ENCODE measurements at regions not wholly inside any gene's neighbourhood (a gene's known extent, or its start where the extent isn't known, plus 50 kb on each side); places are given as distances from the start of the nearest gene placed in this dataset.

DNA sequence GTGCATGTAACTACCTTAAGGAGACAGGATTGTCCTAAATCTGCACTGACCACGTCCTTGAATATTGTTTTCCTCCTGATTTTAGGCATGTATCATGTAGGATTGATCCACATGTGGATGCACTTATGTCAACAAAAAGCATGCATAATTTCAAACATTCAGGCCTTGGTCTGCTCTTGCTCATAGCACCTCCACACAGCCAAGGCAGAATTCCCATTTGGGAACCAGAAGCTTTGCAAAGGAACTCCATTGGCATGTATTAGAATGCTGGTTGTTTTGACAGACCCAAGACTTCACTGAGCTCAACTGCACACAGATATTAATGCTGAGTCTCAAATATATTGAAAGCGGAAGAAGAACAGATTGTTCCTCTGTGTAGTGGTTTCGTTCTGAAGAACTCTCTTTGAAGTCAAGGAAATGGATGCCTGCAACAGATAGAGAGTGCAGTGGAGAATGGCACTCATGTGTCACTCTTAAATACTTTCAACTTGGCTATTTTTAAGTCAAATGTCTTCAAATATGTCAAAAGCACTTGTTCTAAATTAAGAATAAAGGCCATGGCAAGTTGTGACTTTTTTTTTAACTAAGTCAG, 387.6 kb downstream of the LTN1 start:
- intact Hi-C loops (cut with micrococcal nuclease), result no loop called here

More for the DNA sequence above, 387.6 kb downstream of the LTN1 start:
- dilution Hi-C loops (cut with MboI; ENCODE audit: extremely low pct_ligation_motif_present, low sequenced_read_pairs), result no loop called here
- POLR2A ChIA-PET, result no interaction called here
- DNase-seq (ENCODE audit: low read depth, low spot score) (no peak), FAIRE-seq (no peak)
- H3K9me1 ChIP-seq (replicated peaks; ENCODE audit: control insufficient read depth, extremely low read depth, insufficient read depth, low read length), result no peaks in the 10 kb centered on the region
- BruUV-seq (replicated peaks), result no TSS peak
- H4K20me1 ChIP-seq (replicated peaks; ENCODE audit: control insufficient read depth, extremely low read depth, insufficient read depth, low read length), result no peaks in the 10 kb centered on the region
- TF ChIP-seq, protein P1, sequence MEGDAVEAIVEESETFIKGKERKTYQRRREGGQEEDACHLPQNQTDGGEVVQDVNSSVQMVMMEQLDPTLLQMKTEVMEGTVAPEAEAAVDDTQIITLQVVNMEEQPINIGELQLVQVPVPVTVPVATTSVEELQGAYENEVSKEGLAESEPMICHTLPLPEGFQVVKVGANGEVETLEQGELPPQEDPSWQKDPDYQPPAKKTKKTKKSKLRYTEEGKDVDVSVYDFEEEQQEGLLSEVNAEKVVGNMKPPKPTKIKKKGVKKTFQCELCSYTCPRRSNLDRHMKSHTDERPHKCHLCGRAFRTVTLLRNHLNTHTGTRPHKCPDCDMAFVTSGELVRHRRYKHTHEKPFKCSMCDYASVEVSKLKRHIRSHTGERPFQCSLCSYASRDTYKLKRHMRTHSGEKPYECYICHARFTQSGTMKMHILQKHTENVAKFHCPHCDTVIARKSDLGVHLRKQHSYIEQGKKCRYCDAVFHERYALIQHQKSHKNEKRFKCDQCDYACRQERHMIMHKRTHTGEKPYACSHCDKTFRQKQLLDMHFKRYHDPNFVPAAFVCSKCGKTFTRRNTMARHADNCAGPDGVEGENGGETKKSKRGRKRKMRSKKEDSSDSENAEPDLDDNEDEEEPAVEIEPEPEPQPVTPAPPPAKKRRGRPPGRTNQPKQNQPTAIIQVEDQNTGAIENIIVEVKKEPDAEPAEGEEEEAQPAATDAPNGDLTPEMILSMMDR (IDR thresholded peaks at IDR 0.05; ENCODE audit: extremely low read depth in 1 of 2, insufficient read depth in 1 of 2, low read depth in 1 of 2, low read length in 2 of 2), result no peak
- TF ChIP-seq EZH2 (IDR thresholded peaks at IDR 0.05; ENCODE audit: borderline replicate concordance, low read depth, low read length, severe bottlenecking), result no peak
- TF ChIP-seq POLR2AphosphoS5 (IDR thresholded peaks at IDR 0.05; ENCODE audit: insufficient read depth, low read depth, low read length), result no peak
- TF ChIP-seq GATA2 (IDR thresholded peaks at IDR 0.05; ENCODE audit: insufficient read depth, insufficient read length, low read depth, low read length), result no peak
- no peak for TF ChIP-seq JUN (IDR thresholded peaks at IDR 0.05; ENCODE audit: borderline replicate concordance, insufficient read depth, insufficient read length, low read depth)
- TF ChIP-seq, protein P2, sequence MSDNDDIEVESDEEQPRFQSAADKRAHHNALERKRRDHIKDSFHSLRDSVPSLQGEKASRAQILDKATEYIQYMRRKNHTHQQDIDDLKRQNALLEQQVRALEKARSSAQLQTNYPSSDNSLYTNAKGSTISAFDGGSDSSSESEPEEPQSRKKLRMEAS (IDR thresholded peaks at IDR 0.05; ENCODE audit: insufficient read depth, insufficient read length), result no peak
- TF ChIP-seq POLR2A (IDR thresholded peaks at IDR 0.05; ENCODE audit: low read depth, low read length), result no peak
- no peak for TF ChIP-seq FOS (IDR thresholded peaks at IDR 0.05; ENCODE audit: borderline replicate concordance, insufficient read depth, low read length)
- no peak for TF ChIP-seq MYC (IDR thresholded peaks at IDR 0.05; ENCODE audit: low read depth, low read length)
- H3K27me3 ChIP-seq (ENCODE audit: control insufficient read depth in 2 of 2, insufficient read depth in 2 of 2, low read length in 2 of 2), result no peaks in the 10 kb centered on the region
- no peak overlapping the region for H3K4me3 ChIP-seq (replicated peaks in 1 of 3; ENCODE audit: insufficient read depth in 1 of 3, low read depth in 1 of 3, low read length in 3 of 3)
- no peak overlapping the region for H3K27ac ChIP-seq (ENCODE audit: insufficient read depth, low read depth, low read length)
- H3K4me2 ChIP-seq (ENCODE audit: insufficient read depth, low read length), result no peak overlapping the region
- H3K79me2 ChIP-seq (ENCODE audit: control insufficient read depth, insufficient read depth, low read length), result no peaks in the 10 kb centered on the region
- H3K4me1 ChIP-seq (ENCODE audit: control insufficient read depth, extremely low read depth, insufficient read depth, low read length), result no peaks in the 10 kb centered on the region
- no peak overlapping the region for H3K9ac ChIP-seq (replicated peaks; ENCODE audit: extremely low read depth, insufficient read depth, low read length)
- CTCF ChIA-PET, result interaction anchor here (0.9 kb wide), 1 partner anchor 11 kb away, joined by 3 read pairs; no protein-coding TSS in a partner anchor
- H2AFZ ChIP-seq (ENCODE audit: low read depth, low read length), result no peak overlapping the region
- H3K36me3 ChIP-seq (ENCODE audit: control insufficient read depth in 2 of 2, extremely low read depth in 1 of 2, insufficient read depth in 2 of 2, low read length in 2 of 2), result no peaks in the 10 kb centered on the region
- no peaks in the 10 kb centered on the region for H3K9me3 ChIP-seq (replicated peaks; ENCODE audit: control insufficient read depth, insufficient read depth, low read length)
